GM18868 (cell line): ENCODE measurements at regions not wholly inside any gene's neighbourhood (a gene's known extent, or its start where the extent isn't known, plus 50 kb on each side); places are given as distances from the start of the nearest gene placed in this dataset.

Experiments used
- ATAC-seq: cut with Tn5 transposase; IDR thresholded peaks from one replicate; pipeline ENCODE4 v1.9.1; 2021; ENCODE audit warnings: mild to moderate bottlenecking, moderate library complexity; ENCODE audit not compliant: unreplicated experiment

DNA sequence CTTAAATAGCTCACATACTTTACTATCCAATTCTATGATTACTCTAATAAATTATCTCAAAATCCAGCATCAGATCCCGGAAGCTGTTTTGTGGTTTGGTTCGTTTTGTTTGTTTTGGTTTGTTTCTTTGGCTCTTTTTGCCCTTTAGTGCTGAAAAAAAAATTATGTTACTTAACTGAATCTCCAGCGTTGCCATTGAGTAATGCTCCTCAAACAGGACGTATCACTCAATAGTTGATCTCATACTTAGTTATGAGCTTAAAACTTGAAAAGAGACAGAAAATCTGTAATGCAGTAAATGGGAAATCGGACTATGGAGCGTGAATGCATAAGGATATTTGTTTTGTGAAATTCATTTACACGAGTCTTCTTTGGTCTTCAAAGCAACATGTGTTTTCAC is 533.8 kb upstream of the TMPRSS15 start:
- no peak for ATAC-seq

DNA sequence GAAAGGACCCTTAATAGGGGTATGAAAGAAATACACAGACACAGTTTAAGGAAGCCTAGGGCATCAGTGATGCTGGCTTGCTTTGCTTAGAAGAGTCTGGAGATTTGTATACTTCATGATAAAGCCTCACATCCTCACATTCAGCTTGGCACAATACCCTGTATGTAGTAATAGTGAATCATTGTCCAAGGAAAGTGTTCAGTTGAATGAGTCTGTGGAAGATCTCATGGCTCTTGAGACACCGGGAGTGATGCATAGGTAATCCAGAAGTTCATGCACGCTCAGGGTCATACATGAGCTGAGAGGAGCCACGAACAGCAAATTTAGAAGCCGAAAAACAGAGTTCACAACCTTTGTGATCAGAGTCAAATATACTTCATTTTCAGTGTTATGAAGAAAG is 537.2 kb upstream of the TMPRSS15 start:
- no peak for ATAC-seq

DNA sequence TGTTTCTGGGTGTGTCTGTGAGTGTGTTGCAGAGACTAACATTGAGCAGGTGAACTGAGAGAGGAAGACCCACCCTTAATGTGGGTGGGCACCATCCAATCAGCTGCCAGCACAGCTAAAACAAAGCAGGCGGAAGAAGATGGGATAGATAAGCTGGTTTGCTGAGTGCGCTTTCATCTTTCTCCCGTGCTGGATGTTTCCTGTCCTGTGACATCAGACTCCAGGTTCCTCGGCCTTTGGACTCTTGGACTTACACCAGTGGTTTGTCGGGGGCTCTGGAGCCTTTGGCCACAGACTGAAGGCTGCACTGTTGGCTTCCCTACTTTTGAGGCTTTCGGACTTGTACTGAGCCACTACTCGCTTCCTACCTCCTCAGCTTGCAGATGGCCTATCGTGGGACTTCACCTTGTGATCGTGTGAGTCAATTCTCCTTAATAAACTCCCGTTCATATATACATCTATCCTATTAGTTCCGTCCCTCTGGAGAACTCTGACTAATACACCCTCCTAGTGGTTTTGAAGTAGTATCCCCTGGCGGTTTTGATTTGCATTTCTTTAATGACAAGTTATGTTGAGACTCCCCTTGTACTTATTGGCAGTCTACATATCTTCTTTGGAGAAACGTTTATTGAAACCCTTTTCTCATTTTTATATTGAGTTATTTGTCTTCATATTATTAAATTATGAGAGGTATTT is 546.6 kb upstream of the TMPRSS15 start:
- no peak for ATAC-seq

DNA sequence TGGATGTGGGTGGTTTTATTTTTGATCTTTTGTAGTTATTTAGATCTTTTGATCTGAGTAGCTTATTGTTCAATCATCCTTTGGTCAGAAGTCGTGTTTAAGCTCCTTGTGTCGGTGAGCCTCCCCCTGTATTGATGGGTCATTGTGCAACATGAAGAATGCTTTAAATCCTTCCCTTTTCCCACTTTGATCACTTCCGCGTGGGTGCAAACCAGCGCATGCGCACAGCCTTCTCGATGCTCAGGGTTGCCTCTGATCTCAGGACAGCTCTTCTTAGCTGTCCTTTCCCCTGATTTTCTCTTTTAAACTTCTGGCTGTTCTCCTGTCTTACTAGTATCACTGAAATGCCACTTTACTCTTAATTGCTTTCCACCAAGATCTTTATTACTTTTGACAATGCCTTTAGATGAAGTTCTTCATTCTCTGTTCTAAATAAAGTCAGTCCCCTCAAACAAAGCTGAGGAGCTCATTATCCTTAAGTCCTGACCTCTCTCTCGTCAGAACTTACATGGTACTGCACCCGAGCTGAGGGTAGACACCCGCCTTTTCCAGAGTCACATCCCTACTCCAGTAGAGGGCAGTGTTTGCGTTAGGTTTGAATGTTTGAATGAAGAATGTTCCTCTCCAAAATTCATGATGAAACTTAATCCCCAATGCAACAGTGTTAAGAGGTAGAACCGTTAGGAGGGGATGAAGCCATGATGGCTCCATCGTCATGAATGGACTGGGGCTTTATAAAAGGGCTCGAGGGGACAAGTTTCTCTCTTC is 547.9 kb upstream of the TMPRSS15 start:
- no peak for ATAC-seq

DNA sequence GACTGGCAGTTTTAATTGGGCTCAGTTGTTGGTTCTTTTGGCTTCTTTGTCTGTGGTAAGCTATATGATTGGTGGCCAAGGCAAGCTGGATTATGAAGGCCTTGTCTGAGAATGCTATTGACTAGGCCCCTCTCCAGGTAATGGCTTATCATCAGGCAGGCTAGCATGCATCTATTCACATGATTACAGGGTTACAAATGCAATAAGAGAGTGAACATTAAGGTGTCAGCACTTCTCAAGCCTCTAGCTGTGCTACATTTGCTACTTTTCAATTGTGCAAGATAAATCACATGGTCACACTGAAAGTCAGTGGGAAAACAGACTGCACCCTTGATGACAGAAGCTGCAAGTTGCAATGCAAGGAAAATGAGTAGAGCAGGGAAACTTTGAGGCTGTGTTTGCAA is 550.9 kb upstream of the TMPRSS15 start:
- no peak for ATAC-seq

DNA sequence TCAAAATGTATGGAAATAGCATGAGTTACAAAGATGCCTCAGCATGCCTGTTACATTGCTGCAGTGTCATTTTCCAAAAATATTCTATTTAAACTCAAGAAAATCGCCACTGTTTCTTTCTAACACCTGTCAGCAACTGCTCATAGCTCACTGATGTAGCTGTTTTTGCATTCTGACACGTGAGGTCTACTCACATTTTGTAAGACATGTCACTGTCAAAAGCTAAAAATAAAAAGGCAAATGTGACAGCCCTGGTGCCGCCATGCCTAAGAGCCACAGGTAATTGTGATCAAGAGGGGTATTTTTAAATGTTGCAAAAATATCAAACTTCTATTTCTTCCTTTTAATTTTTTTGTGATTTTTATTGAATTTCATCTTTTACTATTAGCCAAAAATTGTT is 556.2 kb upstream of the TMPRSS15 start:
- no peak for ATAC-seq

DNA sequence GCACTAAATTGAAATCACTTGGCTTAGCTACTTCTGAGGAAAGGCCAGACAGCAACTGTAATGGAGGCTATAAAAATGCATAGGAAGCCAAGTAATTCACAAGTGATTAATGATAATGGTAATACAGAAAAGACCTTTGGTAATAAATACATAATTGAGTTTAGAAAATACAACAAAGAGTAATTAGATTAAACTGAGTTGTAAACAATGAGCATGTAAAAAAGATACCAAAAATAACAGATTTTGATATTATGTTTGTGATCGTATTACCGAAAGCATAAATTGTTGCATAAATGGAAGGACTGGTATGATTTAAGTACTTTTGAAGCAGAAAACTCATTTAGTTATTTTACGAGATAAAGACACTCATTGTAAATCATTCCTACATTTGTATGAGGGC is 556.7 kb upstream of the TMPRSS15 start:
- ATAC-seq, result no peak

DNA sequence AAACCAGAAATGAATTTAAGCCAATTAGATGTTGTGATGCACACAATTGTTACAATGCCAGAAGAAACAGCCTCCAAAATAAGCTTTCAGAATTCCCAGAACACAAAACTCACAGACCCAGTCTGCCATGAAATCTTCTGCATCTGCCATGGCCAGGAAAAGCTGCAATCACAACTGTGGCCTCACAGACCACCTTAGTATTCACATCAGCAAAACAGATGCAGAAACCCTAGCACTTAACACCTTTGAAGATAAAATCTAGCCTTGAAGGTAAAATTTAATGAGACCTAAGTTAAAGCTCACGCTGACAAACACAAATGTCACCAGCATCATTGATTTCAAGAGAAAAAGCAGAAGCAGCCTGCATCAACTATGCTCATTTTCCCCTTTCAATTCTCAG is 566.8 kb upstream of the TMPRSS15 start:
- no peak for ATAC-seq

DNA sequence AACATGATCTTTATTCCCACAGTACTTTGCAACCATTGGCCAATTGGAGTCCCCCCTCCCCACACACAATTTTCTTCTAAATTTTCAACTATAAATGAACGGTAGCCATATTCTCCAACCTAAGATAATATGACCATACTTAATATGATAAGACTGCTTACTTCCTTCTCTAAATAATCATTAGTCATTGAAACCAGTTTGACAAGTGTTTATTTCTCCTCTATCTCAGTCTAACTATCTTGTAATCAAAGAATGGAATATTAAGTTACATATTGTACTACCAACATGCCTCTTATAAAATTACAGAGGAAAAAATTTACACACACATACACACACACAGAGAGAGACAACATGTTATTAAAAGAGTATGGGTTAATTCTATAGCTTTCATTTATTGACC is 567.4 kb upstream of the TMPRSS15 start:
- no peak for ATAC-seq

DNA sequence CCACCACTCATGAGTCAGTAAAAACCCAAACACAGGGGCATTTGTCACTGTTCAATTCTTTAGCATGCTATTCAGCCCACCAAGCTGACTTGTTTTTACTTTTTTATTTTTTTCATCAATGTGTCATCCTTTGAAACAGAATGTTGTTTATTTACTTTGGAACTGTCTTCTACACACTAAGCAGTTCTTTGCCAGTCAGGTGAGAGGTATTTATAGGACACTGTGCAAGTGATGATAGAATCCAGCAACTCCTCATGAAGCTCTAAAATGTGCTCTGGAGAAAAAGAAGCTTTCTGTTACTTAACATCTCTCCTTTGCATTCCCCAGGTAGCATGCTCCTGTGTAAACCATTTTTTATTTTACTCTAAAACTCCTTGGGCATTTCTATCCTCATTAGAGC is 582.0 kb upstream of the TMPRSS15 start:
- no peak for ATAC-seq

DNA sequence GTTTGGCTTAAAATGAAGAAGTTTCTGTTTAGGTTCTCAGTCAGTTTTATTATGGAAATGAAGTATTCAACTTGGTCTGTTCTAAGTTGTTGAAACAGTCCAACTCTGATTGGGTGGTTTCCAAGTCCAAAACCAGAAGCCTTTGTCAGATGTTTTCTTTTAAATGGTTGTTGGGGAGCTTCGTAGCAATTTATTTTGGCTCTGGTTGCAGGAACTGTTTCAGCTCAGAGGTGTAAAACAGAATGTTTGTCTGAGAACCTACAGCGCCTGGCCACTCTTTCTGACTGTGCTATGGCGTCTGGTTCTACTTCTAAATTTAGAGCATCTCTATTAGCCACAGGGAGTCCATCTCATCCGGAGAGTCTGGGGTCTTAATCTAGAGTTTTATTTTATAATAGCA is 582.6 kb upstream of the TMPRSS15 start:
- no peak for ATAC-seq

DNA sequence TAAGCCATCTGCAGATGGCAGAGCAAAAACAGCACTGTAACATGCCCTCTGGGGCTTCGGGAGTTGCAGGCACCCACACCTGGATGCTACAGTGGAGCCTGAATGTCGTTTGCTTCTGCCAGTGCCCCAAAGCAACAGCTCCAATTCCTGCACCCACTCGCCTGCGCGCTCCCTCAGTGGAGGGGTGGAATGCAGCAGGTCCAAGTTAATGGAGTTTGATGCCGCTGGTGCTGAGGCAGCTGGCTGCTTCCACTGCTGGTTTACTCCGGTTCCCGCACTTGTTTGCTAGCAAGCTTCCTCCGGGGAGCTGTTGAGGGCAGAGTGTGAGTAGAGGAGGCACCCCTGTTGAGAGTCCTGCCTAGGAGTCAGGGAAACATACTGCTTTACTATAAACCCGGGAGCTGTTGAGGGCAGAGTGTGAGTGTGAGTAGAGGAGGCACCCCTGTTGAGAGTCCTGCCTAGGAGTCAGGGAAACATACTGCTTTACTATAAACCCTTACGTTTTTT is 584.0 kb upstream of the TMPRSS15 start:
- no peak for ATAC-seq

DNA sequence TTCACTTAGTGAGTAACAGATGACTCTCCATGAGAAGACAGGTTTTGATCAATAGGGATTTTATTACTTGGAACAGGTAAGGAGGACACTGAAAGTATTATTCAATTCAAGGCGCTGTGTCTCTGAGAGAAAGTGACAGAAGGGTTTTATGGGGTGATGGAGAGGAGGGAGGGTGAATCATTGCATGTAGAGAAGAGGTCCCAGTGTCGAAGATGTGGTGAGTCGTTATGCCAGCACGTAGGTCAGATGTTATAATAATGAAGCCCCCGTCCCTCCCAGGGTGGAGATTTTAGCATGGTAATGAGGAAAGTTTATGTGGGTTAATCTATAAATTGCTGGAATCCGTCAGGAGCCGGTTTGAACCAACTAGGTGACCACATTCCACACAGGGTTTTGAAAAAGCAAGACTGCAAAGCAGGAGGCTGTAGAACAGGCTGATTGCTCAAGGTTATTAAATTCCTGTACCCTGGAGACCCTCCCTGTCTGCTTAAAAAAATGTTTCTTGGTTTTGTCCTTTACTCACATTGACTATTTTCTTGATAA is 586.4 kb upstream of the TMPRSS15 start:
- no peak for ATAC-seq

DNA sequence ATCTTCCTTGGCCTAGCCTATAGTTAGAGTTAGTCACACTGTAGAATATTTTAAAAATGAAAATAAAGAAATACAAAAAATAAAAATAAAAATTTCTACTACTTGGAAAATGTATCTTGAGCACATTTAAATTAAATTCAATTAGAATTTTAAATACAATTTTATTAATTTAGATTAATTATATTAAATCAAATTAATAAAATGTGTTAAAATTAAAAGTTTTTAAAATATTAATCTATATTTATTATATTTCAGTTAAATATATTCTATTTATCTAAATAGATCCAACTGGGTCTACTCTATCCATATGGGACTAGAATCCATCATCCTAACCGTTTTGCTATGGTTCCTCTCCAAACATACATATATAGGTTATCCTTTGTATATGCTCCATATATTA is 588.3 kb upstream of the TMPRSS15 start:
- no peak for ATAC-seq

DNA sequence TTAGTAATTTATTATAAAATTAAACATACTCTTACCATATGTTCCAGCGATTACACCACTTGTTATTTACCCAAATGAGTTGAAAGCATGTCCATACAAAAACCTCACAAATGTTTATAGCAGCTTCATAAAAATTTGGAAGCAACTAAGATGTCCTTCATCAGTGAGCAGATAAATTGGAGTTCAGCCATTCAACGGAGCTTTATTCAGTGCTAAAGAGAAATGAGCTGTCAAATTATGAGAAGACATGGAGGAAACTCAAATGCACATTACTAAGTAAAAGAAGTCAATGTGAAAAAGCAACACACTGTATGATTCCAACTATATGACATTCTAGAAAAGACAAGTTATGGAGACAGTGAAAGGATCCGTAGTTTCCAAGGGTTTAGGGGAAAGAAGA is 606.7 kb upstream of the TMPRSS15 start:
- ATAC-seq, result no peak

DNA sequence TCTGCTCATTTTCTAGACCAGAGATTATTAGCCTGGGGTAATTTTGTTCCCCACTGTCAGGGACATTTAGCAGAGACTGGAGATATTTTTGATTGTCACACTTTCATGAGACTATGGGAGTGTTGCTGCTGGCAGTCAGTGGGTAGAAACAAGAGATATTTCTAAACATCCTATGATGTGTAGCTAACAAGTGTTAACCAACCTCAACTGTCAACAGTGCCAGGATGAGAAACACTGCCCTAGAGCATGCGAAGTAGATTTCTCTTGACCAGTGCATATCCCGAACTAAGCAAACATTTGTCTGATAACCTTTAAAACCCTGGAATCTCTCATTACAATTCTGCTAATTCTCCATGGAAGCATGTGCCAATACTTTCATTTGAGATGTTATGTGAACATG is 607.4 kb upstream of the TMPRSS15 start:
- no peak for ATAC-seq

DNA sequence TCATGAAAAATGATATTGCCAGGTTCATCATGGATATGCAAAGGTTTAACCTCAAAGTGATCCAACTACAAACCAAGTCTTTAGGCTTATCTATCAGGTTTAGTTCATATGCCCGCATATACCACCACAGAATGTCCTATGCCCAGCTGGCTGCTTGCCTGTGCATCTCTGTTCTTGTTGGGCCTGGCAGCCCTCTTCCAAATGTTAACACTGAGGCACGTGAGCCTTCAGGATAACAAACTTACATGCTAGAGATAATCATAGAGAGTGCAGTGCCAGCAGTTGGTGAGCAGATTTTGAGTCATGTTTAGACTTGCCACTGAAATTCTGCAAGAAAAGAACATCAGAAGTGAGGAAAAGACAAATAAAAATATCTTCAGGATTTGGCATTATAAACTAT is 607.9 kb upstream of the TMPRSS15 start:
- ATAC-seq, result no peak

DNA sequence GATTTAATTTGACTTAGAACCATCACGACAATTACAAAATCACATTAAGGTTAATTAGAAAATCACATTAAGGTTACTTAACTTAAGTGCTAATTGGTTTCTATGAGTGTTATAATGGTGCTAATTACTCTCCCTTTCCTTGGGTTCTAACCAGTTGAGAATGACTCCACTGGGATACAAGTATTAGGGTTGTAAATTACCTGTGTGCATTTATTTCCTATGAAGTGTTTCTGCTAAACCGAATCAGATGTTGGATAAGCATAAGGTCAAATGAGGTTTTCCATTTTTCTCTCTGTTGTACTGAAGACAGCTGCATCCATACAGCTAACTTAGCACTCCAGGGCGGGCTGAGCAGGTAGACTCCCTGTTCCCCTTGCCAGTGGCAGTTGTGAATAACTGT is 610.3 kb upstream of the TMPRSS15 start:
- ATAC-seq, result no peak

DNA sequence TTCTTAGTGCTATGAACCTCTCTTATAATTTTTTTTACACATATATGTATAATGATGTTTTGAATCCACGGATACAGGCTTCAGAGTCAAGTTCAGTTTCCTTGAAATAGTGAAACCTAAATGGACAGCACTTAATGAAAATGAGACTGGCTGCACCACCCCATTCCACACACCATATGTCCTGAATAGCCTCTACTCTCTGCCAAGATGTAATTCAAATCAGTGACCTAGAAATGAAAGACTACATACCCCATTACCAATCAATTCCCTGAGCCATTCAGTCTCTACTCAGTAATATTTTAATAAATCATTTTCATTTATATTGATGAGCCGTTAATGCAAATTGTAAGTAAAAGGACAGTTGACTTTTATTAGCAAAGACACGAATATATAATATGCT is 614.9 kb upstream of the TMPRSS15 start:
- no peak for ATAC-seq

DNA sequence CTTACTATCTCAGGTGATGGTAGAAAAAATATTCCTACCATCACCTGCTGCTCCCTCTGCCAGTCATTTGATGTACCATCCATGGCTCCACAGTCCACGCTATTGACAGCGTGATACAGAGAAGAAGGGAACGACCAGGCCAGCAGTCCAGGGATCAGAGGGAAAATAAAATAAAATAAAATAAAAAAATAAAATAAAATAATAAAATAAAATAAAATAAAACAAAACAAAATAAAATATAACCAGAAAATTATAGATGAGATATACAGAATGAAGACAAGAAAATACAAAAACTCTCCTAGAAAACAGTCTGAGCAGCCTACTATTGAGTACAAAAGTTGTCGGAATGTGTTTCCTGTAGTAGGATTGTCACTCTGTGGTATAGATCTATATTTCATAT is 619.4 kb upstream of the TMPRSS15 start:
- ATAC-seq, result no peak

DNA sequence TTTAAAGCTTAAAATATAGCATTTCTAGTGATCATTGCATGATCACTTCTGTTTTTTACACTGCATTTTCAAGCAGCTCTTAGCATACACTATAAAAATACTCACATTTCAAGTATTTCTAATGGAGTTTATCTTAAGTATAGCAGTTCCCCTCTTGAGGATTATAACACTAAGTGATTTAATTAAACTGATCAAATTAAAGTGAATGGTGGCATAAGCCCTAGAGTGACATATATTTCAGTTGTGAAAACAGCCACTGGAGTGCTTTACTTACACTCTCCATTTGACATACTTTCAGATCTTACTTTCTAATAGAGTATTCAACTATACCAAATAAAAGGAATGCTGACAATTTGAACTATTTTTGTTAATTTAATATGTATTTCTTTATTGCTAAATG is 623.3 kb upstream of the TMPRSS15 start:
- ATAC-seq, result no peak

DNA sequence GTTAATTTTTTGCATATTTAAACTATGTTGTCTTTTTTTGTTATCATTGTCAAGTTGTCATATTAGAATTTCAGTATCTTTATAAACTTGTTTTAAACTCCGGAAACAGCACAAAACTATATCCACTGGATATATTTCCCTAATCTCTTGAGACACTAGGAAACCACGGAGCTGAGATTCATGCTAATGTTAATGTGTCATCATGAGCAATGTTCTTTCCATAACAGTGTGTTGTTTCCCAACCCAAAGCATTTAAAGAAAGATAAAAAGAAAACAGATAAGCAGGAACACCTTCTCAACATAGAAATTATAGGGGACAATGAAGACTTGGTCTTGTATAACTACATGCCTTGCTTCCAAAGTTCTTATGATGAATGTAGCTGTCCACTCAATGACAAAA is 626.2 kb upstream of the TMPRSS15 start:
- ATAC-seq, result no peak
